HUES6 (cell line): ENCODE measurements at regions not wholly inside any gene's neighbourhood (a gene's known extent, or its start where the extent isn't known, plus 50 kb on each side); places are given as distances from the start of the nearest gene placed in this dataset.

Source experiments
- H3K27ac ChIP-seq: 2 replicates; pipeline ENCODE4 v1.7.0; 2013; ENCODE audit warnings: low read depth, mild to moderate bottlenecking, low read length, inconsistent platforms
- H3K27me3 ChIP-seq: 2 replicates; pipeline ENCODE4 v1.6.1; 2013; ENCODE audit warnings: low read length; ENCODE audit not compliant: control insufficient read depth, insufficient read depth
- H3K36me3 ChIP-seq: 2 replicates; pipeline ENCODE4 v1.6.1; 2013; ENCODE audit warnings: low read length; ENCODE audit not compliant: control insufficient read depth, insufficient read depth
- H3K4me1 ChIP-seq: 2 replicates; pipeline ENCODE4 v1.6.1; 2013; ENCODE audit warnings: low read length; ENCODE audit not compliant: control insufficient read depth, insufficient read depth
- H3K4me3 ChIP-seq: 2 replicates; pipeline ENCODE4 v1.5.1; 2013; ENCODE audit warnings: low read depth, low read length
- H3K9ac ChIP-seq: one replicate; pipeline ENCODE4 v1.6.1; 2013; ENCODE audit warnings: mild to moderate bottlenecking, low read length
- H3K9me3 ChIP-seq: 2 replicates; pipeline ENCODE4 v1.6.1; 2013; ENCODE audit warnings: low read depth, low read length; ENCODE audit not compliant: control insufficient read depth, insufficient read depth

DNA sequence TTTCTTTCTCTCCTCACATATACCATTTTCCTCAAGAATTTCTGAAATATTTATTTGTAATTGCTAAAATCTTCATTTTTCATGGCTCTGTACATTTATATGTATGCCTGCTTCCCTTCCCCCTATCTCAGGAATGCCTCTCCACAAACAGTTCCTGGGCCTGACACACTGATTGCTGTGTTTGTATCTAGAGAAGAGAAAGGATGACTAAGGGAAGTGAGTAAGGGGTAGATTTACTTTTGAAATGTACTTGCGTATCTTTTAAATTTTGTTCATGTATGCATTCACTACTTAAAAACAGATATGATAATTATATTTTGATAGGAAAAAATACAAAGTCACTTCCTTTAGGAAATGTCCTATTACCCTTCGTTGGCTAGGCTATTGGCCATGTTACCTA lies 790.8 kb downstream of the PCDH18 start:
- Histone ChIP-seq H3K36me3 (no peaks in the 10 kb centered on the region), H3K9me3 (peaks cover 15% of the 10 kb centered on the region; the same call in 1 of the 2 replicates), H3K4me3 (no peak overlapping the region), H3K4me1 (no peaks in the 10 kb centered on the region), H3K9ac (no peak overlapping the region), H3K27ac (no peak overlapping the region), H3K27me3 (no peaks in the 10 kb centered on the region)

DNA sequence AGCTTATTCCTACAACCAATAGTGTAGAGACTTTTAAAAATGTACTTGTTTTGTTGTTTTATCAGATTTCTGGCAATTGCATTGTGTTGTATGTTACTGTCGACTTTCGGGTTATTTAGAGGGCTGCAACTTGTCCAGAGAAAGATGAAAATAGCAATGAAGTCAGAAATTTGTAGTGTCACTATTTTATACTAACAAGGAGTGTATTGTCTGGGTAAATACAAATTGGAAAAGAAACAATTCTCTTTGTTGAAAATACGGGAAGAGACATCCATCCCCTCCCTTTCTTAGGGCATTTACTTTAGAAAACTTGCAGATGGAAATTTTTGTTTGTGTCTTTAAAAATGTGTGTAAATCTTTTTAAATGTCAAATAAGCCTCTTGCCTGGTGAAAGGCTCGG lies 792.0 kb downstream of the PCDH18 start:
- no peaks in the 10 kb centered on the region for H3K36me3 ChIP-seq
- H3K9ac ChIP-seq, result no peak overlapping the region
- H3K27ac ChIP-seq, result no peak overlapping the region
- H3K9me3 ChIP-seq, result peaks cover 12% of the 10 kb centered on the region; the same call in 1 of the 2 replicates
- H3K4me1 ChIP-seq, result no peaks in the 10 kb centered on the region
- no peak overlapping the region for H3K4me3 ChIP-seq
- H3K27me3 ChIP-seq, result no peaks in the 10 kb centered on the region

DNA sequence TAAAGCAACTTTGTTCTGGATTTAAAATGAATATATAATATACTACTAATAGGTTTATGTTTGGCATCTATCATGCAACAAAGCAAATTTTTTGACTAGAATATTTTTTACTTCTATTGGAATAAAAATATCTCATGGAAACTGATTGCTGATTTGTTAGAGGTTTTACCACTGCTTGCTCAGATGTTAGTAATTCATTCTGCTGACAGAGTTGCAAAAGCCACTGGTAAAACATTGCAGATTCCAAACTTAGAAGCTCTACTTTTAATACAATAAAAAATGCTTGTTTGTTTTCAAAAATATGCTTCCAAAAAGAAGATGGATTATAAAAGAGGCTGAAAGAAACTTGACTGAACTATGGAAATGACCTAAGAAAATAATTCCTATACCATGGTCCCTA lies 795.2 kb downstream of the PCDH18 start:
- Histone ChIP-seq H3K9ac (no peak overlapping the region), H3K4me1 (no peaks in the 10 kb centered on the region), H3K27me3 (no peaks in the 10 kb centered on the region), H3K27ac (no peak overlapping the region), H3K4me3 (no peak overlapping the region), H3K36me3 (no peaks in the 10 kb centered on the region), H3K9me3 (0 out of 2 replicates have a peak, but pooled peaks cover 3% of the 10 kb centered on the region)

DNA sequence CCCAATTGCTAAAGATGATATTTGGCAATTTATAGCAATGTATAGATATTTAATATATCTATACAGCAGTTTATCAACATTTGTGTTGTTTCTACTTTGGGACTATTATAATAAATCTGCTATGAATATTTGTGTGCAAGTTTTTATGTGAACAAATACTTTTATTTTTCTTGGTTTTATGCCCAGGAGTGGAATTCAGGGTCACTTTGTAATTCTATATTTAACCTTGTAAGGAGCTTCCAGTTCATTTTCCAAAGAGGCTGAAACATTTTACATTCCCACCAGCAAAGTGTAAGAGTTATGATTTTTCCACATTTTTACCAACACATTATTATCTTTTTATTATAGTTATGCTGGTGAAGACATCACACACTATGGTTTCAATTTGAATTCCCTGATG lies 801.3 kb downstream of the PCDH18 start:
- Histone ChIP-seq H3K9ac (no peak overlapping the region), H3K27me3 (no peaks in the 10 kb centered on the region), H3K27ac (no peak overlapping the region)

DNA sequence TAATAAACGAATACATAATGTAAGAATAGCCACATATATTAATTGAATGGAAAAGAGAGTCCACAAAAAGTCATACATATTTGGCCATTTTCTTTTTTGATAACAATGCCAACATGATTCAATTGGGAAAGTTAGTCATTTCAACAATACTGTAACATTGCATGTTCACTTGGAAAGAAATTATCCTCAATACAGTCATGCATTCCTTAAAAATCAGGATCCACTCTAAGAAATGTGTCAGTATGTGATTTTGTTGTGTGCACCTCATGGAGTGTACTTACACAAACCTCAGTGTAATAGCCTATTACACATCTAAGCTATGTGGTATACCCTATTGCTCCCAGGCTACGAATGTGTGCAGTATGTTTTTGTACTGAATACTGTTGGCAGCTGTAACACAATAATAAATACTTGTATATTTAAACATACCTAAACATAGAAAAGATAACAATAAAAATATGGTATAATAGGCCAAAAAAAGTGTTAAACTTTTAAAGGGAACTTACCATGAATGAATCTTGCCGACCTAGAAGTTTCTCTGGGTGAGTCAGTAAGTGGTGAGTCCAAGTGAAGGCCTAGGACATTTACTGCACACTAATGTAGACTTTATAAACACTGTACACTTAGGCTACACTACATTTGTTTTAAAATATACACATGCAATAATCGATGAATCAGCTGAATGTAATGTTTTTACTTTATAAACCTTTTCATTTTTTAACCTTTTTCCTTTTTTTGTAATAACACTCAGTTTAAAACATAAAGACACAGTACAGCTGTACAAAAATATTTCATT lies 806.8 kb downstream of the PCDH18 start:
- Histone ChIP-seq H3K9ac (no peak overlapping the region), H3K36me3 (no peaks in the 10 kb centered on the region), H3K4me3 (no peak overlapping the region), H3K4me1 (no peaks in the 10 kb centered on the region), H3K27me3 (no peaks in the 10 kb centered on the region), H3K27ac (no peak overlapping the region), H3K9me3 (no peaks in the 10 kb centered on the region; the same call in 1 of the 2 replicates)

More for the DNA sequence above, 801.3 kb downstream of the PCDH18 start:
- H3K9me3 ChIP-seq, result no peaks in the 10 kb centered on the region
- no peak overlapping the region for H3K4me3 ChIP-seq
- no peaks in the 10 kb centered on the region for H3K36me3 ChIP-seq
- H3K4me1 ChIP-seq, result no peaks in the 10 kb centered on the region

DNA sequence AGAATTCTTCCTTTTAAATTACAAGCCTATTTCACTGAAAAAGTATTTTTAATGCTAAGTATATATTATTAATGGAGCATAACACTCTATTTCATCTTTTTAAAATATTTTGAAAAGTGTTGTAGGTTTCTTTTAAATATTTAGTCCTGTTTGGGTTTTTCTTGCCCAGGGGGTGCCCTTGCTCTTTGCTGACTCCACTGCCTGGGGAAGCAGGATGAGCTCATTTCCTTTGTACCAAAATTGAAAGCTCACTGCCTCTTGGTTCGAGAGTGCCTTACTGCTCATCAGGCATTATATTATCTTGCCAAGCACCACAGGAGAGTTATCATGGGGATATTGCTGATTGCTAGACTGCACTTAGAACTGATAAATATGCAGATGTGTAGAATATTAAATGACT lies 819.2 kb downstream of the PCDH18 start:
- H3K9ac ChIP-seq, result no peak overlapping the region
- H3K27me3 ChIP-seq, result no peaks in the 10 kb centered on the region
- H3K9me3 ChIP-seq, result no peaks in the 10 kb centered on the region; the same call in 1 of the 2 replicates
- no peak overlapping the region for H3K27ac ChIP-seq
- no peaks in the 10 kb centered on the region for H3K36me3 ChIP-seq
- H3K4me3 ChIP-seq, result no peak overlapping the region
- H3K4me1 ChIP-seq, result no peaks in the 10 kb centered on the region

DNA sequence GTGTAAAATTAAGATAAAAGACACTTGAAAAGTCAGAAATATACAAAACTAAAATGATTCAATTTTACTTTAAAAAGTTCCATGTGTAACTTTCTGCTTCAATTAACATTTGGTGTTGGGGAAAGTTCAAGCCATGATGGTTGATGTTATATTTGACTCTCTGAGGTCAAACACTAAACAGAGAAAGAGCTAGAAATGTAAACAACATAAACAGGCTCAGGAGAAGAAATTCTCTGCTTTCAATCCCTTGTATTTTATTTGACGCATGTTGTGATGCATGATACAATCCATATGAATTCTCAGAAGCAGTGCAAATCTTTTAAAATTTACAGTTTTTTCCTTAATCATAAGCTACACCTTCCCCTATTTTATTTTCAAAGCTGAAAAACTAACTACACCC lies 822.4 kb downstream of the PCDH18 start:
- Histone ChIP-seq H3K9ac (no peak overlapping the region), H3K27ac (no peak overlapping the region), H3K36me3 (no peaks in the 10 kb centered on the region), H3K27me3 (no peaks in the 10 kb centered on the region), H3K4me3 (no peak overlapping the region), H3K9me3 (no peaks in the 10 kb centered on the region; the same call in 1 of the 2 replicates), H3K4me1 (no peaks in the 10 kb centered on the region)

DNA sequence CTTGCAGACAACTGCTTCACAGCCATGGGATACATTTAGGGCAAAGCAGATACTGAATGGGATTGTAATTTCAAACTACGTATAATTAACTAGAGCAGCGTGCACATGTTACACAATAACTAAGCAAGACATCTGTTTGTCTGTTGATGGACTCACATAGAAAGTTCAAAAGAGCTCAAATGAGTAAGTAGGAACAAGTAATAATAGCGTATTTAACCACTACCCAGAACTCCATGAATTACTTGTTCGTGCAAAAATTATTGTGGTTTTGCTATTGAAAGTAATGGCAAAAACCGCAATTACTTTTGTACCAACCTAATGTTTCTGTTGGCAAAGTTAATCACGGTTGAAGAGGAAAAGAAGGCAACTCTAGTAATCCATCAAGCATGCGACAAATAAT lies 825.4 kb downstream of the PCDH18 start:
- Histone ChIP-seq H3K9ac (no peak overlapping the region), H3K9me3 (no peaks in the 10 kb centered on the region; the same call in 1 of the 2 replicates), H3K4me1 (no peaks in the 10 kb centered on the region), H3K27ac (no peak overlapping the region), H3K4me3 (no peak overlapping the region), H3K27me3 (no peaks in the 10 kb centered on the region), H3K36me3 (no peaks in the 10 kb centered on the region)

DNA sequence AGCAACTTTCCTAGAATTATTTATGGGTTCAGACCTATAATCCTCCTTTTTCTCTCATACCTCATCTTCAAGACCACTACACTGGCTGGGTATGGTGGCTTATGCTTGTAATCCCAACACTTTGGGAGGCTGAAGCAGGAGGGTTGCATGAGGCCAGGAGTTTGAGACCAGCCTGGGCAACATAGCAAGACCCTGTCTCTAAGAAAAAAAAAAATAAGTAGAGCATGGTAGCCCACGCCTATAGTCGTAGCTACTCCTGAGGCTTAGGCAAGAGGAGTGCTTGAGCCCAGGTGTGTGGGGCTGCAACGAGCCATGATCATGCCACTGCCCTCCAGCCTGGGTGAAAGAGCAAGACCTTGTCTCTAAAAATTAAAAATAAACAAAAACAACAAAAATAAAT lies 832.4 kb downstream of the PCDH18 start:
- Histone ChIP-seq H3K36me3 (no peaks in the 10 kb centered on the region), H3K4me1 (no peaks in the 10 kb centered on the region), H3K4me3 (no peak overlapping the region), H3K27ac (no peak overlapping the region), H3K27me3 (no peaks in the 10 kb centered on the region), H3K9ac (no peak overlapping the region), H3K9me3 (no peaks in the 10 kb centered on the region)

DNA sequence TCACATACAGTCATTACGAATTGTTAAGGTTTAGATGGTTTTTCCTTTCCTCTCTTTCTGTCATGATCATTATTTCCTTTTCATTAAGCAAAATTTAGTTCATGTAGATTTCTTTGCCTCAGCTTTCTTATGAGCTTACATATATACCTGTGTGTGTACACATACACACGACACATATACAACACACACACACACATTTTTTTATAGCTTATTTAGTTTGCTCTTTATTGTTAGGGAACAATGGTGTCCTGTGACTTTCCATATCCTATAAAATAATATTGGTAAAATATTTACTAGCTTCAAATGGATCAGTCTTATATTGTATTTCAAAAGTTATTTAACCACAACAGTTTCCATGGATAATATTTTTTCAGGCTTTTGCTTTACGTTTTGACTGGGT lies 840.7 kb downstream of the PCDH18 start:
- no peaks in the 10 kb centered on the region for H3K36me3 ChIP-seq
- no peak overlapping the region for H3K4me3 ChIP-seq
- H3K27ac ChIP-seq, result no peak overlapping the region
- H3K27me3 ChIP-seq, result no peaks in the 10 kb centered on the region
- H3K4me1 ChIP-seq, result peaks cover 22% of the 10 kb centered on the region
- no peak overlapping the region for H3K9ac ChIP-seq
- H3K9me3 ChIP-seq, result no peaks in the 10 kb centered on the region; the same call in 1 of the 2 replicates

DNA sequence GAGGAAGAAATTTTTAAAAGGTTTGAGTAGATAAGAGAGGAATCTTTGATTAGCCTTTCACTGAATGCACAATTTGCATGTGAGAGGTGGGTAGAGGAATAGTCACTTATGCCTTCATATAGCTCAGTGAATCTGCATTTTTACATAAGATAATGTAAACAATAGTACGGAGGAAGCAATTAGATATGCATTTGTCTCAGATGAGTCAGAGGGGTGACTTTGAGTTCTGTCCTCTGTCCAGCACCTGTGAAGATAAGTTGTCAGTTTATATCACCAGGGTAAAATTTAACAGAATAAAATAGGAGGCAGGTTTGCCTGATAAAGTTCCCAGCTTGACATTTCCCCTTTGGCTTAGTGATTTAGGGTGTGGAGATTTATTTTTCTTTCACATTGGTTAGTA lies 841.9 kb downstream of the PCDH18 start:
- Histone ChIP-seq H3K4me1 (peaks cover 22% of the 10 kb centered on the region), H3K9me3 (no peaks in the 10 kb centered on the region; the same call in 1 of the 2 replicates), H3K4me3 (no peak overlapping the region), H3K27ac (no peak overlapping the region), H3K36me3 (no peaks in the 10 kb centered on the region), H3K9ac (no peak overlapping the region), H3K27me3 (no peaks in the 10 kb centered on the region)
